ENCODE measurements at regions not wholly inside any gene's neighbourhood (a gene's known extent, or its start where the extent isn't known, plus 50 kb on each side); places are given as distances from the start of the nearest gene placed in this dataset.

GRCh38 chr20:40457404-40457803 lies 231.6 kb downstream of the MAFB start:
- H3K4me1 ChIP-seq, result no peaks in the 10 kb centered on the region
- no peak for DNase-seq
- H3K4me3 ChIP-seq, result no peak overlapping the region
- H3K9me3 ChIP-seq, result no peaks in the 10 kb centered on the region
- TF ChIP-seq, protein P1, sequence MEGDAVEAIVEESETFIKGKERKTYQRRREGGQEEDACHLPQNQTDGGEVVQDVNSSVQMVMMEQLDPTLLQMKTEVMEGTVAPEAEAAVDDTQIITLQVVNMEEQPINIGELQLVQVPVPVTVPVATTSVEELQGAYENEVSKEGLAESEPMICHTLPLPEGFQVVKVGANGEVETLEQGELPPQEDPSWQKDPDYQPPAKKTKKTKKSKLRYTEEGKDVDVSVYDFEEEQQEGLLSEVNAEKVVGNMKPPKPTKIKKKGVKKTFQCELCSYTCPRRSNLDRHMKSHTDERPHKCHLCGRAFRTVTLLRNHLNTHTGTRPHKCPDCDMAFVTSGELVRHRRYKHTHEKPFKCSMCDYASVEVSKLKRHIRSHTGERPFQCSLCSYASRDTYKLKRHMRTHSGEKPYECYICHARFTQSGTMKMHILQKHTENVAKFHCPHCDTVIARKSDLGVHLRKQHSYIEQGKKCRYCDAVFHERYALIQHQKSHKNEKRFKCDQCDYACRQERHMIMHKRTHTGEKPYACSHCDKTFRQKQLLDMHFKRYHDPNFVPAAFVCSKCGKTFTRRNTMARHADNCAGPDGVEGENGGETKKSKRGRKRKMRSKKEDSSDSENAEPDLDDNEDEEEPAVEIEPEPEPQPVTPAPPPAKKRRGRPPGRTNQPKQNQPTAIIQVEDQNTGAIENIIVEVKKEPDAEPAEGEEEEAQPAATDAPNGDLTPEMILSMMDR (IDR thresholded peaks at IDR 0.05), result no peak
- TF ChIP-seq POLR2A (IDR thresholded peaks at IDR 0.05), result no peak
- no peaks in the 10 kb centered on the region for H3K27me3 ChIP-seq
- intact Hi-C loops (cut with DNase I), result no loop called here
- ATAC-seq, result no peak
- 67 to 81% methylated on average over 3 of the region's 3 CpGs for WGBS, 2 donors
- no peak overlapping the region for H3K27ac ChIP-seq
- H3K36me3 ChIP-seq (replicated peaks in 1 of 2; ENCODE audit: insufficient read depth in 1 of 2, low read depth in 2 of 2), result no peaks in the 10 kb centered on the region

DNA sequence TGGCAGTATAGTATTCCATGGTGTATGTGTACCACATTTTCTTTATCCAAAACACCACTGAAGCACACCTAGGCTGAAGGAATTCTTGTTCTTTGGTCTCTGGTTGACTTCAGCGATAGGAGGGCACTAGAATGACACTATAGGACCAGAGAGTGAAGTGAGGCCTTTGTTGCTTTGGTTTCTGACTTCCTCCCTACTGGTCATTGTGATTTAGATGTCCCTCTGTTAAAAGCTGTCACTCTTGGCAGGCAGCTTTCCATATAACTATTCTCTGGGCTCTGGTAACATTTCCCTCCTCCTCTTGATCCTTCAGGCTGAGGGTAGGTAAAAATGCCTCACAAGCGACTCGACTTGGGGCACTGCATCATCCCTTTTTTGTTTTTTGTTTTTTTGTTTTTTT lies 236.3 kb downstream of the MAFB start:
- ATAC-seq (no peak), DNase-seq (no peak)
- Histone ChIP-seq H3K4me1 (no peaks in the 10 kb centered on the region), H3K9me3 (no peaks in the 10 kb centered on the region), H3K27ac (no peak overlapping the region), H3K36me3 (replicated peaks in 1 of 2; ENCODE audit: insufficient read depth in 1 of 2, low read depth in 2 of 2) (no peaks in the 10 kb centered on the region), H3K27me3 (no peaks in the 10 kb centered on the region), H3K4me3 (no peak overlapping the region)
- intact Hi-C loops (cut with DNase I), result no loop called here
- WGBS, 2 donors, result 75% methylated on average over 3 of the region's 3 CpGs
- TF ChIP-seq, protein P1 (IDR thresholded peaks at IDR 0.05), result no peak
- TF ChIP-seq POLR2A (IDR thresholded peaks at IDR 0.05), result no peak

DNA sequence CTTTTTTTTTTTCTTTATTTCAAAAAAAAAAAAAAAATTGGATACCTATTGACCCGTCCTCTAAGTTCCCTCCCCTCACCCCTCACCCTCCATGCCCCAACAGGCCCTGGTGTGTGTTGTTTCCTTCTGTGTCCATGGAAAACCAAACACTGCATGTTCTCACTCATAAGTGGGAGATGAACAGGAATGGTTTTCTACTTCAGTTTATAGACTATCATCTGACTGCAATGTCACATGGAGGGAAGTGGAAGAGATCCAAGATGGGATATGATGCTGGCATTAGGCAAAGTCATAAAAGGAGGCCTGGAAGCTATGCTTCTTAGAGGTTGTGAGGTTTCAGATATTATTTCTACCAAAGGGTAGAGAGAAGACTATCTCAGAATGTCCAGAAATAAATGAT lies 237.5 kb downstream of the MAFB start:
- 65 to 87% methylated on average over 1 of the region's 1 CpG for WGBS, 2 donors
- no peaks in the 10 kb centered on the region for H3K36me3 ChIP-seq (replicated peaks in 1 of 2; ENCODE audit: insufficient read depth in 1 of 2, low read depth in 2 of 2)
- intact Hi-C loops (cut with DNase I), result no loop called here
- ATAC-seq (no peak), DNase-seq (no peak)
- H3K9me3 ChIP-seq, result no peaks in the 10 kb centered on the region
- TF ChIP-seq, protein P1 (IDR thresholded peaks at IDR 0.05), result no peak
- no peak for TF ChIP-seq POLR2A (IDR thresholded peaks at IDR 0.05)
- H3K4me3 ChIP-seq, result no peak overlapping the region
- H3K27me3 ChIP-seq, result no peaks in the 10 kb centered on the region
- no peaks in the 10 kb centered on the region for H3K4me1 ChIP-seq
- no peak overlapping the region for H3K27ac ChIP-seq

GRCh38 chr20:40449974-40450616 lies 238.9 kb downstream of the MAFB start:
- no peaks in the 10 kb centered on the region for H3K4me1 ChIP-seq
- TF ChIP-seq, protein P1 (IDR thresholded peaks at IDR 0.05), result no peak
- TF ChIP-seq POLR2A (IDR thresholded peaks at IDR 0.05), result no peak
- no peak overlapping the region for H3K4me3 ChIP-seq
- no peaks in the 10 kb centered on the region for H3K36me3 ChIP-seq (replicated peaks in 1 of 2; ENCODE audit: insufficient read depth in 1 of 2, low read depth in 2 of 2)
- intact Hi-C loops (cut with DNase I), result no loop called here
- 44 to 52% methylated on average over 4 of the region's 4 CpGs for WGBS, 2 donors
- no peaks in the 10 kb centered on the region for H3K27me3 ChIP-seq
- ATAC-seq (no peak), DNase-seq (no peak)
- H3K9me3 ChIP-seq, result no peaks in the 10 kb centered on the region
- no peak overlapping the region for H3K27ac ChIP-seq

DNA sequence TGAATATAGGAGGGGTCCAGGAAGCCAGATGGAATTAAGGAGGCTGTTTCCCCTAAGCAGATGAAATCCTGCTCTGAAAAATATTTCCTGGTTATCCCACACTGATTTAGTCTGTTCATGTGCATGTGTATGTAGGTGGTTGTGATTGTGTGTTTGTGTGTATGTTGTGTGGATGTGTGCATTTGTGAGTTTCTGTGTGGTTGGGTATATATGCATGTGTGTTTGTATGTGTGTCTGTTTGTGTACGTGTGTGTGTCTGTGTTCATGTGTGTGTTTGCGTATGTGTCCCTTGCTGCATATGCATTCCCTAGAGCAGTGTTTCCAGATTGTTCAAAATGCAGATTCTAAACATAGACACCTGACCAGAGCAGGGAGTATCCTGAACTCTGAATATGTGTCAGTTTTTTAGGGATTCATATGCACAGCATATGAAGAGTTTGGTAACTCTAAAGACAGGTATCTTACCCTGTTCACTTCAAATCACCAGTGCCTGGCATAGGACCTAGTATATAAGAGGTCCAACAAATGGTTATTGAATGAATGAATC lies 239.8 kb downstream of the MAFB start:
- no peaks in the 10 kb centered on the region for H3K27me3 ChIP-seq
- DNase-seq, result no peak
- no peaks in the 10 kb centered on the region for H3K36me3 ChIP-seq (replicated peaks in 1 of 2; ENCODE audit: insufficient read depth in 1 of 2, low read depth in 2 of 2)
- TF ChIP-seq, protein P1 (IDR thresholded peaks at IDR 0.05), result no peak
- H3K4me1 ChIP-seq, result no peaks in the 10 kb centered on the region
- H3K27ac ChIP-seq, result no peak overlapping the region
- H3K9me3 ChIP-seq, result no peaks in the 10 kb centered on the region
- intact Hi-C loops (cut with DNase I), result no loop called here
- ATAC-seq, result no peak
- WGBS, 2 donors, result 67 to 81% methylated on average over 2 of the region's 2 CpGs
- H3K4me3 ChIP-seq, result no peak overlapping the region

Data from body of pancreas (tissue), 4 donors.